ENCODE measurements at regions not wholly inside any gene's neighbourhood (a gene's known extent, or its start where the extent isn't known, plus 50 kb on each side); places are given as distances from the start of the nearest gene placed in this dataset.
A peak's percentile ranks its signal among the peaks of the same experiment; 100 is the strongest.

GRCh38 chr2:11930211-11930761 lies 183.9 kb downstream of the LPIN1 start:
- FAIRE-seq = no peak
- no peak for DNase-seq
- H3K27me3 ChIP-seq (ENCODE audit: control insufficient read depth in 3 of 3, insufficient read depth in 3 of 3, low read length in 3 of 3) = no peaks in the 10 kb centered on the region
- H3K4me3 ChIP-seq (ENCODE audit: low read depth in 1 of 3, low read length in 3 of 3) = no peak overlapping the region
- H3K36me3 ChIP-seq (ENCODE audit: control insufficient read depth in 3 of 3, insufficient read depth in 2 of 3, low read depth in 1 of 3, low read length in 3 of 3) = no peaks in the 10 kb centered on the region
- no peaks in the 10 kb centered on the region for H3K9me3 ChIP-seq (ENCODE audit: control insufficient read depth in 2 of 2, insufficient read depth in 1 of 2, low read depth in 1 of 2, low read length in 1 of 2)
- 58 to 78% (median 67%) methylated on average over 11 of the region's 11 CpGs for WGBS, 3 donors
- no peak overlapping the region for H3K27ac ChIP-seq (ENCODE audit: low read depth in 1 of 3, low read length in 2 of 3)
- H3K4me1 ChIP-seq (ENCODE audit: control insufficient read depth in 3 of 3, insufficient read depth in 2 of 3, low read depth in 1 of 3, low read length in 2 of 3) = no peaks in the 10 kb centered on the region

GRCh38 chr2:11932048-11932512 lies 185.6 kb downstream of the LPIN1 start:
- no peak overlapping the region for H3K4me3 ChIP-seq (ENCODE audit: low read depth in 1 of 3, low read length in 3 of 3)
- 67 to 79% (median 79%) methylated on average over 7 of the region's 7 CpGs for WGBS, 3 donors
- no peak for DNase-seq
- H3K27ac ChIP-seq (ENCODE audit: low read depth in 1 of 3, low read length in 2 of 3) = no peak overlapping the region
- no peaks in the 10 kb centered on the region for H3K27me3 ChIP-seq (ENCODE audit: control insufficient read depth in 3 of 3, insufficient read depth in 3 of 3, low read length in 3 of 3)
- no peak for FAIRE-seq
- no peaks in the 10 kb centered on the region for H3K9me3 ChIP-seq (ENCODE audit: control insufficient read depth in 2 of 2, insufficient read depth in 1 of 2, low read depth in 1 of 2, low read length in 1 of 2)
- no peaks in the 10 kb centered on the region for H3K36me3 ChIP-seq (ENCODE audit: control insufficient read depth in 3 of 3, insufficient read depth in 2 of 3, low read depth in 1 of 3, low read length in 3 of 3)
- H3K4me1 ChIP-seq (ENCODE audit: control insufficient read depth in 3 of 3, insufficient read depth in 2 of 3, low read depth in 1 of 3, low read length in 2 of 3) = no peaks in the 10 kb centered on the region

- no peak overlapping the region for H3K27ac ChIP-seq (ENCODE audit: low read depth in 1 of 3, low read length in 2 of 3)
- no peak for DNase-seq
- no peaks in the 10 kb centered on the region for H3K9me3 ChIP-seq (ENCODE audit: control insufficient read depth in 2 of 2, insufficient read depth in 1 of 2, low read depth in 1 of 2, low read length in 1 of 2)
- no peaks in the 10 kb centered on the region for H3K27me3 ChIP-seq (ENCODE audit: control insufficient read depth in 3 of 3, insufficient read depth in 3 of 3, low read length in 3 of 3)
- no peak overlapping the region for H3K4me3 ChIP-seq (ENCODE audit: low read depth in 1 of 3, low read length in 3 of 3)
- 80 to 92% (median 87%) methylated on average over 3 of the region's 3 CpGs for WGBS, 3 donors
- H3K4me1 ChIP-seq (ENCODE audit: control insufficient read depth in 3 of 3, insufficient read depth in 2 of 3, low read depth in 1 of 3, low read length in 2 of 3) = no peaks in the 10 kb centered on the region
- no peak for FAIRE-seq
- no peaks in the 10 kb centered on the region for H3K36me3 ChIP-seq (ENCODE audit: control insufficient read depth in 3 of 3, insufficient read depth in 2 of 3, low read depth in 1 of 3, low read length in 3 of 3)
These were observed 186.5 kb downstream of the LPIN1 start for GRCh38 chr2:11932962-11933361.

- Histone ChIP-seq H3K27ac (ENCODE audit: low read depth in 1 of 3, low read length in 2 of 3) (no peak overlapping the region), H3K4me3 (ENCODE audit: low read depth in 1 of 3, low read length in 3 of 3) (no peak overlapping the region), H3K4me1 (ENCODE audit: control insufficient read depth in 3 of 3, insufficient read depth in 2 of 3, low read depth in 1 of 3, low read length in 2 of 3) (no peaks in the 10 kb centered on the region), H3K36me3 (ENCODE audit: control insufficient read depth in 3 of 3, insufficient read depth in 2 of 3, low read depth in 1 of 3, low read length in 3 of 3) (no peaks in the 10 kb centered on the region), H3K9me3 (ENCODE audit: control insufficient read depth in 2 of 2, insufficient read depth in 1 of 2, low read depth in 1 of 2, low read length in 1 of 2) (no peaks in the 10 kb centered on the region), H3K27me3 (ENCODE audit: control insufficient read depth in 3 of 3, insufficient read depth in 3 of 3, low read length in 3 of 3) (no peaks in the 10 kb centered on the region)
- DNase-seq (no peak), FAIRE-seq (no peak)
- 77 to 86% (median 84%) methylated on average over 3 of the region's 3 CpGs for WGBS, 3 donors
These were observed 187.4 kb downstream of the LPIN1 start for GRCh38 chr2:11933854-11934253.

GRCh38 chr2:11936761-11937160 lies 190.3 kb downstream of the LPIN1 start:
- no peaks in the 10 kb centered on the region for H3K36me3 ChIP-seq (ENCODE audit: control insufficient read depth in 3 of 3, insufficient read depth in 2 of 3, low read depth in 1 of 3, low read length in 3 of 3)
- FAIRE-seq = no peak
- no peaks in the 10 kb centered on the region for H3K4me1 ChIP-seq (ENCODE audit: control insufficient read depth in 3 of 3, insufficient read depth in 2 of 3, low read depth in 1 of 3, low read length in 2 of 3)
- no peak overlapping the region for H3K4me3 ChIP-seq (ENCODE audit: low read depth in 1 of 3, low read length in 3 of 3)
- H3K27me3 ChIP-seq (ENCODE audit: control insufficient read depth in 3 of 3, insufficient read depth in 3 of 3, low read length in 3 of 3) = no peaks in the 10 kb centered on the region
- H3K27ac ChIP-seq (ENCODE audit: low read depth in 1 of 3, low read length in 2 of 3) = no peak overlapping the region
- 81 to 88% (median 84%) methylated on average over 9 of the region's 9 CpGs for WGBS, 3 donors
- no peaks in the 10 kb centered on the region for H3K9me3 ChIP-seq (ENCODE audit: control insufficient read depth in 2 of 2, insufficient read depth in 1 of 2, low read depth in 1 of 2, low read length in 1 of 2)
- no peak for DNase-seq

- FAIRE-seq (no peak), DNase-seq (no peak)
- Histone ChIP-seq H3K4me3 (ENCODE audit: low read depth in 1 of 3, low read length in 3 of 3) (no peak overlapping the region), H3K27ac (ENCODE audit: low read depth in 1 of 3, low read length in 2 of 3) (peak overlapping the region in 1 of 3 donors; percentile 72), H3K27me3 (ENCODE audit: control insufficient read depth in 3 of 3, insufficient read depth in 3 of 3, low read length in 3 of 3) (no peaks in the 10 kb centered on the region), H3K36me3 (ENCODE audit: control insufficient read depth in 3 of 3, insufficient read depth in 2 of 3, low read depth in 1 of 3, low read length in 3 of 3) (no peaks in the 10 kb centered on the region), H3K4me1 (ENCODE audit: control insufficient read depth in 3 of 3, insufficient read depth in 2 of 3, low read depth in 1 of 3, low read length in 2 of 3) (no peaks in the 10 kb centered on the region), H3K9me3 (ENCODE audit: control insufficient read depth in 2 of 2, insufficient read depth in 1 of 2, low read depth in 1 of 2, low read length in 1 of 2) (no peaks in the 10 kb centered on the region)
- 75 to 86% (median 83%) methylated on average over 11 of the region's 11 CpGs for WGBS, 3 donors
These were observed 191.8 kb downstream of the LPIN1 start for GRCh38 chr2:11938196-11938595.

- no peak for DNase-seq
- Histone ChIP-seq H3K36me3 (ENCODE audit: control insufficient read depth in 3 of 3, insufficient read depth in 2 of 3, low read depth in 1 of 3, low read length in 3 of 3) (no peaks in the 10 kb centered on the region), H3K27me3 (ENCODE audit: control insufficient read depth in 3 of 3, insufficient read depth in 3 of 3, low read length in 3 of 3) (no peaks in the 10 kb centered on the region), H3K4me1 (ENCODE audit: control insufficient read depth in 3 of 3, insufficient read depth in 2 of 3, low read depth in 1 of 3, low read length in 2 of 3) (no peaks in the 10 kb centered on the region), H3K27ac (ENCODE audit: low read depth in 1 of 3, low read length in 2 of 3) (no peak overlapping the region), H3K9me3 (ENCODE audit: control insufficient read depth in 2 of 2, insufficient read depth in 1 of 2, low read depth in 1 of 2, low read length in 1 of 2) (no peaks in the 10 kb centered on the region), H3K4me3 (ENCODE audit: low read depth in 1 of 3, low read length in 3 of 3) (no peak overlapping the region)
- FAIRE-seq = no peak
- WGBS, 3 donors = 82 to 90% (median 84%) methylated on average over 2 of the region's 2 CpGs
These were observed 193.1 kb downstream of the LPIN1 start for GRCh38 chr2:11939523-11939922.

- no peak overlapping the region for H3K4me3 ChIP-seq (ENCODE audit: low read depth in 1 of 3, low read length in 3 of 3)
- H3K36me3 ChIP-seq (ENCODE audit: control insufficient read depth in 3 of 3, insufficient read depth in 2 of 3, low read depth in 1 of 3, low read length in 3 of 3) = no peaks in the 10 kb centered on the region
- no peak for FAIRE-seq
- H3K9me3 ChIP-seq (ENCODE audit: control insufficient read depth in 2 of 2, insufficient read depth in 1 of 2, low read depth in 1 of 2, low read length in 1 of 2) = no peaks in the 10 kb centered on the region
- no peaks in the 10 kb centered on the region for H3K4me1 ChIP-seq (ENCODE audit: control insufficient read depth in 3 of 3, insufficient read depth in 2 of 3, low read depth in 1 of 3, low read length in 2 of 3)
- no peaks in the 10 kb centered on the region for H3K27me3 ChIP-seq (ENCODE audit: control insufficient read depth in 3 of 3, insufficient read depth in 3 of 3, low read length in 3 of 3)
- H3K27ac ChIP-seq (ENCODE audit: low read depth in 1 of 3, low read length in 2 of 3) = no peak overlapping the region
- DNase-seq = no peak
- 56 to 88% (median 74%) methylated on average over 3 of the region's 3 CpGs for WGBS, 3 donors
These were observed 193.8 kb downstream of the LPIN1 start for GRCh38 chr2:11940121-11940743.

- Histone ChIP-seq H3K9me3 (ENCODE audit: control insufficient read depth in 2 of 2, insufficient read depth in 1 of 2, low read depth in 1 of 2, low read length in 1 of 2) (no peaks in the 10 kb centered on the region), H3K36me3 (ENCODE audit: control insufficient read depth in 3 of 3, insufficient read depth in 2 of 3, low read depth in 1 of 3, low read length in 3 of 3) (no peaks in the 10 kb centered on the region), H3K4me3 (ENCODE audit: low read depth in 1 of 3, low read length in 3 of 3) (no peak overlapping the region), H3K27ac (ENCODE audit: low read depth in 1 of 3, low read length in 2 of 3) (no peak overlapping the region), H3K27me3 (ENCODE audit: control insufficient read depth in 3 of 3, insufficient read depth in 3 of 3, low read length in 3 of 3) (no peaks in the 10 kb centered on the region), H3K4me1 (ENCODE audit: control insufficient read depth in 3 of 3, insufficient read depth in 2 of 3, low read depth in 1 of 3, low read length in 2 of 3) (no peaks in the 10 kb centered on the region)
- DNase-seq (no peak), FAIRE-seq (no peak)
- 87 to 97% (median 90%) methylated on average over 4 of the region's 4 CpGs for WGBS, 3 donors
These were observed 194.4 kb downstream of the LPIN1 start for GRCh38 chr2:11940799-11941198.
